GM12892 (cell line): ENCODE measurements at regions not wholly inside any gene's neighbourhood (a gene's known extent, or its start where the extent isn't known, plus 50 kb on each side); places are given as distances from the start of the nearest gene placed in this dataset.
"Not testable (repeated sequence)": the region's sequence is repeated elsewhere in the genome, so short reads cannot be mapped to it uniquely, and the experiment has no call there.

Experiments
- POLR2A ChIP-seq: IDR thresholded peaks from 2 replicates; pipeline ENCODE4 v1.6.1; 2011; ENCODE audit warnings: low read depth, low read length, control low read depth
- POLR2AphosphoS5 ChIP-seq: IDR thresholded peaks from 2 replicates; pipeline ENCODE4 v1.6.1; 2011; ENCODE audit warnings: low read depth, low read length, control low read depth

DNA sequence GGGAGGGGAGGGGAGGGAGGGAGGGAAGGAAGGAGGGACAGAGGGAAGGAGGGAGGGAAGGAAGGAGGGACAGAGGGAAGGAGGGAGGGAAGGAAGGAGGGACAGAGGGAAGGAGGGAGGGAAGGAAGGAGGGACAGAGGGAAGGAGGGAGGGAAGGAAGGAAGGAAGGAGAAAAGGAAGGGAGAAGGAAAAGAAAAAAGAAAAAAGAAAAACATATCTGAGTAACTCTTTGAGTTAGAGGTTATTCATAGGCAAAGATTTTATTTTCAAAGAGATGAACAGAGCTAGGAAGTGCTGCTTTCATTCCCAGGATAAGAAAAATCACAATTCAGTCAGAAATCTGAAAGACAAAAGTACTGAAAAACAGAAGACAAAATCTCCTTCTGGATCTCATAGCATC is 379.7 kb upstream of the GYPC start:
- not testable (repeated sequence) for TF ChIP-seq POLR2A, POLR2AphosphoS5
